ENCODE measurements at regions not wholly inside any gene's neighbourhood (a gene's known extent, or its start where the extent isn't known, plus 50 kb on each side); places are given as distances from the start of the nearest gene placed in this dataset.

DNA sequence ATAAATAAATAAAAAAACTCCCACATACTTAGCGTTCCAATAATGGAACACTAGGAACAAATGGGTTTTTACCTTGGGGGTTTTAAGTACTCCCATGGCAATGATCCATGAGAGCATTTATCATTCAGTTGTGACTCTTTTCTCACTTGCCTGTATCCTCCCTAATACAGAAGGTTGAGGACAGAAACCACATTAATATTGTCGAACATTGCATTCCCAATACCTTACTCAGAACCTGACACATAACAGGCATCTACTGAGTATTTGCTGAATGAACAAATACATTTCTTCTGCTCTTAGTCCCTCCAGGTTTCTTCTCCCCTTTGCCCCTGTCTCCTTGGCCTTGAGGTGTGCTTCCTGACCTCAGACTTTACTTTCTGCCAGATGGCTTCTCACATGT, 175.9 kb downstream of the CEMIP2 start:
- no peak overlapping the region for H2AFZ ChIP-seq (replicated peaks)
- no peaks in the 10 kb centered on the region for H3K9me3 ChIP-seq (ENCODE audit: low read depth)
- peaks cover 4% of the 10 kb centered on the region for H3K9me3 Mint-ChIP-seq
- no peak overlapping the region for H3K4me3 Mint-ChIP-seq
- H3K4me3 ChIP-seq: no peak overlapping the region
- H3K4me1 ChIP-seq: no peaks in the 10 kb centered on the region
- no peaks in the 10 kb centered on the region for H4K20me1 ChIP-seq (ENCODE audit: low read depth)
- no peaks in the 10 kb centered on the region for H3K27me3 ChIP-seq
- no peak overlapping the region for H3K4me2 ChIP-seq
- H3F3A ChIP-seq (ENCODE audit: low read depth): no peaks in the 10 kb centered on the region
- no peaks in the 10 kb centered on the region for H3K36me3 ChIP-seq
- no peak for DNase-seq (ENCODE audit: low spot score)
- H3K27me3 Mint-ChIP-seq (ENCODE audit: insufficient read depth, low read depth): peaks cover 7% of the 10 kb centered on the region
- no peak overlapping the region for H3K9ac ChIP-seq
- no peaks in the 10 kb centered on the region for H3K4me1 Mint-ChIP-seq
- TF ChIP-seq EZH2 (IDR thresholded peaks at IDR 0.05): no peak
- no peak for TF ChIP-seq EZH2phosphoT487 (IDR thresholded peaks at IDR 0.05)
- TF ChIP-seq, protein P1, sequence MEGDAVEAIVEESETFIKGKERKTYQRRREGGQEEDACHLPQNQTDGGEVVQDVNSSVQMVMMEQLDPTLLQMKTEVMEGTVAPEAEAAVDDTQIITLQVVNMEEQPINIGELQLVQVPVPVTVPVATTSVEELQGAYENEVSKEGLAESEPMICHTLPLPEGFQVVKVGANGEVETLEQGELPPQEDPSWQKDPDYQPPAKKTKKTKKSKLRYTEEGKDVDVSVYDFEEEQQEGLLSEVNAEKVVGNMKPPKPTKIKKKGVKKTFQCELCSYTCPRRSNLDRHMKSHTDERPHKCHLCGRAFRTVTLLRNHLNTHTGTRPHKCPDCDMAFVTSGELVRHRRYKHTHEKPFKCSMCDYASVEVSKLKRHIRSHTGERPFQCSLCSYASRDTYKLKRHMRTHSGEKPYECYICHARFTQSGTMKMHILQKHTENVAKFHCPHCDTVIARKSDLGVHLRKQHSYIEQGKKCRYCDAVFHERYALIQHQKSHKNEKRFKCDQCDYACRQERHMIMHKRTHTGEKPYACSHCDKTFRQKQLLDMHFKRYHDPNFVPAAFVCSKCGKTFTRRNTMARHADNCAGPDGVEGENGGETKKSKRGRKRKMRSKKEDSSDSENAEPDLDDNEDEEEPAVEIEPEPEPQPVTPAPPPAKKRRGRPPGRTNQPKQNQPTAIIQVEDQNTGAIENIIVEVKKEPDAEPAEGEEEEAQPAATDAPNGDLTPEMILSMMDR (IDR thresholded peaks at IDR 0.05): no peak
- H3K27ac ChIP-seq: no peak overlapping the region
- no peak overlapping the region for H3K27ac Mint-ChIP-seq
- H3K36me3 Mint-ChIP-seq: no peaks in the 10 kb centered on the region
- no peaks in the 10 kb centered on the region for H3K79me2 ChIP-seq (ENCODE audit: low read depth)

DNA sequence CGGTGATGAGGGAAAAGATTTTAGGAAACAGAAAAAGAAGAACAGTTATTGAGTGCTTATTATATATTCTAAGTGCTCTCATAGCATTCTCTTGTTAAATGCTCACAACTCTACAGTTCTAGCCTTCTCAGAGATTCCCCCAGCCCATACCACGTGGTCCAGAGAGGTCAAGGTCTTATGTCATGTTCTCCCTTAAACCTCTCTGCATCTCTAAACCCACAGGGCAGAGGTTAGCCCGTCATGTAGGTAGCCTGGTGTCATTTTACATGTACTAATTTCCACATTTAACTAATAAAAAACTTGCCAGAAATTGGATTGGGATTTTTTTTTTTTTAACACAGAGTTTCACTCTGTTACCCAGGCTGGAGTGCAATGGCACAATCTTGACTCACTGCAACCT, 178.0 kb downstream of the CEMIP2 start:
- no peaks in the 10 kb centered on the region for H3K27me3 ChIP-seq
- no peak for DNase-seq (ENCODE audit: low spot score)
- H3K36me3 Mint-ChIP-seq: no peaks in the 10 kb centered on the region
- H3K4me1 Mint-ChIP-seq: no peaks in the 10 kb centered on the region
- no peaks in the 10 kb centered on the region for H3K9me3 ChIP-seq (ENCODE audit: low read depth)
- H3K9me3 Mint-ChIP-seq: no peaks in the 10 kb centered on the region
- peaks cover 7% of the 10 kb centered on the region for H3K27me3 Mint-ChIP-seq (ENCODE audit: insufficient read depth, low read depth)
- H3K79me2 ChIP-seq (ENCODE audit: low read depth): no peaks in the 10 kb centered on the region
- no peak overlapping the region for H3K9ac ChIP-seq
- H3K36me3 ChIP-seq: no peaks in the 10 kb centered on the region
- no peak overlapping the region for H3K27ac ChIP-seq
- H2AFZ ChIP-seq (replicated peaks): no peak overlapping the region
- H3K4me2 ChIP-seq: no peak overlapping the region
- no peaks in the 10 kb centered on the region for H3F3A ChIP-seq (ENCODE audit: low read depth)
- H3K4me3 Mint-ChIP-seq: no peak overlapping the region
- no peak for TF ChIP-seq EZH2 (IDR thresholded peaks at IDR 0.05)
- TF ChIP-seq, protein P1 (IDR thresholded peaks at IDR 0.05): no peak
- no peak for TF ChIP-seq EZH2phosphoT487 (IDR thresholded peaks at IDR 0.05)
- H3K4me3 ChIP-seq: no peak overlapping the region
- no peaks in the 10 kb centered on the region for H4K20me1 ChIP-seq (ENCODE audit: low read depth)
- no peaks in the 10 kb centered on the region for H3K4me1 ChIP-seq
- no peak overlapping the region for H3K27ac Mint-ChIP-seq

DNA sequence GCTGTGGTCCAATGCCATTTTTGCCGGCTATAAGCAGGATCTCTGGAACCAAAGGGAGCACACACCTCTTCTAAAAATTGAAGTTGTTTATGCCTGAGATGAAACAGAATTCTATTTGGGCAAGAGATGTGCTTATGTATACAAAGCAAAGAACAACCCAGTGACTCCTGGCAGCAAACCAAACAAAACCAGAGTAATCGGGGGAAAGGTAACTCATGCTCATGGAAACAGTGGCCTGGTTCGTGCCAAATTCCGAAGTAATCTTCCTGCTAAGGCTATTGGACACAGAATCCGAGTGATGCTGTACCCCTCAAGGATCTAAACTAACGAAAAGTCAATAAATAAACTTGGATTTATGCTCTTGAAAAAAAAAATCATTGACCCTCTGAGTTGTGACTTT, 178.7 kb downstream of the CEMIP2 start:
- Histone ChIP-seq H3F3A (ENCODE audit: low read depth) (no peaks in the 10 kb centered on the region), H3K9me3 (ENCODE audit: low read depth) (no peaks in the 10 kb centered on the region), H3K9ac (no peak overlapping the region), H3K27ac (no peak overlapping the region), H3K79me2 (ENCODE audit: low read depth) (no peaks in the 10 kb centered on the region), H2AFZ (replicated peaks) (no peak overlapping the region), H4K20me1 (ENCODE audit: low read depth) (no peaks in the 10 kb centered on the region), H3K27me3 (no peaks in the 10 kb centered on the region), H3K4me3 (no peak overlapping the region), H3K4me2 (no peak overlapping the region), H3K4me1 (no peaks in the 10 kb centered on the region), H3K36me3 (no peaks in the 10 kb centered on the region)
- Mint-ChIP-seq H3K27me3 (ENCODE audit: insufficient read depth, low read depth) (peaks cover 7% of the 10 kb centered on the region), H3K36me3 (no peaks in the 10 kb centered on the region), H3K4me1 (peaks cover 3% of the 10 kb centered on the region), H3K4me3 (no peak overlapping the region), H3K27ac (no peak overlapping the region), H3K9me3 (no peaks in the 10 kb centered on the region)
- TF ChIP-seq, protein P1 (IDR thresholded peaks at IDR 0.05): no peak
- no peak for TF ChIP-seq EZH2 (IDR thresholded peaks at IDR 0.05)
- TF ChIP-seq EZH2phosphoT487 (IDR thresholded peaks at IDR 0.05): no peak
- DNase-seq (ENCODE audit: low spot score): no peak
